Panc1 (cell line): ENCODE measurements at regions not wholly inside any gene's neighbourhood (a gene's known extent, or its start where the extent isn't known, plus 50 kb on each side); places are given as distances from the start of the nearest gene placed in this dataset.

Experiments used
- ATAC-seq: fragments of 200-7000 bp; cut with Tn5 transposase; 2 replicates; pipeline ENCODE4 v1.9.1; 2020; ENCODE audit warnings: mild to moderate bottlenecking, moderate library complexity
- BruUV-seq: library from RNA; stranded (reverse); fragments of 400-500 nt; replicated peaks from 2 replicates; lab custom pipeline; 2021; lab: Mats Ljungman, UMichigan
- CTCF ChIA-PET: fragments of 300-600 bp; sonication (Branson Sonifier 250); formaldehyde crosslinking; loops from one replicate; lab custom pipeline; 2022; ENCODE audit warnings: antibody characterized with exemption; lab: Charles Lee
- POLR2A ChIA-PET: fragments of 300-600 bp; sonication (Branson Sonifier 250); formaldehyde crosslinking; loops from one replicate; lab custom pipeline; 2022; ENCODE audit warnings: antibody characterized with exemption; lab: Charles Lee
- DNase-seq: peaks from one replicate; pipeline ENCODE4 v3.0.0-alpha.2; 2010; ENCODE audit warnings: low read depth, low spot score
- H3K27ac ChIP-seq: 2 replicates; pipeline ENCODE4 v1.5.1; 2011; ENCODE audit warnings: mild to moderate bottlenecking, low read length, inconsistent platforms
- H3K27me3 ChIP-seq: fragments of 200-500 bp; sonication (Bioruptor generic); 2 replicates; pipeline ENCODE4 v1.6.0; 2014; ENCODE audit warnings: low read length, inconsistent platforms; ENCODE audit not compliant: control insufficient read depth, insufficient read depth
- H3K36me3 ChIP-seq: fragments of 200-500 bp; sonication (Bioruptor generic); 2 replicates; pipeline ENCODE4 v1.5.1; 2014; ENCODE audit warnings: inconsistent platforms, mild to moderate bottlenecking, low read length, moderate library complexity; ENCODE audit not compliant: control insufficient read depth, insufficient read depth
- H3K4me1 ChIP-seq: 2 replicates; pipeline ENCODE4 v1.5.1; 2011; ENCODE audit warnings: inconsistent platforms, mild to moderate bottlenecking, low read length, moderate library complexity; ENCODE audit not compliant: control insufficient read depth, insufficient read depth
- H3K4me3 ChIP-seq, 2 experiments: 2 replicates each; pipeline ENCODE4 v1.5.1; 2011 to 2012; ENCODE audit warnings: low read depth in 2 of 2, low read length in 2 of 2, mild to moderate bottlenecking in 2 of 2, inconsistent platforms in 1 of 2, moderate library complexity in 1 of 2
- H3K9me3 ChIP-seq: fragments of 200-500 bp; sonication (Bioruptor generic); 2 replicates; pipeline ENCODE4 v1.5.1; 2014; ENCODE audit warnings: low read depth, mild to moderate bottlenecking, inconsistent platforms, low read length, moderate library complexity; ENCODE audit not compliant: control insufficient read depth, insufficient read depth
- CTCF ChIP-seq: fragments of 450-650 bp; IDR thresholded peaks from 2 replicates; pipeline ENCODE4 v1.5.1; 2017; ENCODE audit warnings: mild to moderate bottlenecking
- POLR2AphosphoS5 ChIP-seq: IDR thresholded peaks from 2 replicates; pipeline ENCODE4 v1.6.1; 2012; ENCODE audit warnings: mild to moderate bottlenecking, low read depth, low read length, moderate library complexity
- REST ChIP-seq, 2 experiments: IDR thresholded peaks; 2 replicates each; pipeline ENCODE4 v1.6.1; 2011 to 2012; ENCODE audit warnings: low read depth in 2 of 2, control low read depth in 1 of 2, low read length in 1 of 2, mild to moderate bottlenecking in 1 of 2, moderate library complexity in 1 of 2; ENCODE audit not compliant: insufficient read depth in 1 of 2
- SIN3A ChIP-seq: IDR thresholded peaks from 2 replicates; pipeline ENCODE4 v1.6.1; 2012; ENCODE audit warnings: low read depth, mild to moderate bottlenecking, low read length, moderate library complexity, borderline replicate concordance; ENCODE audit not compliant: insufficient read depth
- TCF7L2 ChIP-seq: IDR thresholded peaks from 2 replicates; pipeline ENCODE4 v1.6.1; 2011; ENCODE audit warnings: mild to moderate bottlenecking, low read depth, low read length, inconsistent platforms
- in situ Hi-C: cut with HindIII; loops from 2 replicates; pipeline ENCODE4 v1.10.0; 2016; ENCODE audit warnings: low sequenced_read_pairs, low pct_unique_long_range_greater_than_20kb
- intact Hi-C: fragments of 100-400 bp; cut with micrococcal nuclease; formaldehyde crosslinking; loops from one replicate; pipeline ENCODE4 v1.10.0; 2022; ENCODE audit not compliant: unreplicated experiment

GRCh38 chr7:125908711-125909110 lies 979.1 kb upstream of the POT1 start:
- H3K27ac ChIP-seq = no peak overlapping the region
- no TSS peak for BruUV-seq
- no peak for DNase-seq
- ChIA-PET CTCF (no interaction called here), POLR2A (no interaction called here)
- H3K4me3 ChIP-seq = no peak overlapping the region
- intact Hi-C loops = no loop called here
- no peak for ATAC-seq
- H3K4me1 ChIP-seq = no peaks in the 10 kb centered on the region
- H3K36me3 ChIP-seq = no peaks in the 10 kb centered on the region
- no peaks in the 10 kb centered on the region for H3K9me3 ChIP-seq
- no peaks in the 10 kb centered on the region for H3K27me3 ChIP-seq
- in situ Hi-C loops = no loop called here
- TF ChIP-seq SIN3A (no peak), REST (IDR thresholded peaks at IDR 0.05; ENCODE audit: insufficient read depth in 1 of 2, low read depth in 2 of 2, low read length in 1 of 2) (no peak), CTCF (no peak), POLR2AphosphoS5 (no peak), TCF7L2 (no peak)

- no peak for DNase-seq
- H3K27me3 ChIP-seq = no peaks in the 10 kb centered on the region
- no peak overlapping the region for H3K27ac ChIP-seq
- POLR2A ChIA-PET = no interaction called here
- CTCF ChIA-PET = no interaction called here
- H3K4me1 ChIP-seq = no peaks in the 10 kb centered on the region
- ATAC-seq = no peak
- no peaks in the 10 kb centered on the region for H3K36me3 ChIP-seq
- H3K9me3 ChIP-seq = no peaks in the 10 kb centered on the region
- H3K4me3 ChIP-seq = no peak overlapping the region
- intact Hi-C loops = no loop called here
- BruUV-seq = no TSS peak
- no peak for TF ChIP-seq SIN3A
- TF ChIP-seq TCF7L2 = no peak
- no peak for TF ChIP-seq CTCF
- no peak for TF ChIP-seq POLR2AphosphoS5
- TF ChIP-seq REST (IDR thresholded peaks at IDR 0.05; ENCODE audit: insufficient read depth in 1 of 2, low read depth in 2 of 2, low read length in 1 of 2) = no peak
- in situ Hi-C loops = no loop called here
Observed at GRCh38 chr7:125899577-125899976, 970.0 kb upstream of the POT1 start.
